HEK293T (cell line): ENCODE measurements at regions not wholly inside any gene's neighbourhood (a gene's known extent, or its start where the extent isn't known, plus 50 kb on each side); places are given as distances from the start of the nearest gene placed in this dataset.

Experiments
- ARNT ChIP-seq: fragments of 450-650 bp; IDR thresholded peaks from 2 replicates; pipeline ENCODE4 v1.6.1; 2017; ENCODE audit warnings: mild to moderate bottlenecking
- BHLHE40 ChIP-seq: fragments of 450-650 bp; IDR thresholded peaks from 2 replicates; pipeline ENCODE4 v1.6.1; 2016; ENCODE audit warnings: mild to moderate bottlenecking, moderate library complexity, borderline replicate concordance
- ELF4 ChIP-seq: fragments of 450-650 bp; IDR thresholded peaks from 2 replicates; pipeline ENCODE4 v1.6.1; 2017; ENCODE audit warnings: antibody characterized with exemption
- FOXA1 ChIP-seq: fragments of 450-650 bp; IDR thresholded peaks from 2 replicates; pipeline ENCODE4 v1.6.1; 2016; ENCODE audit warnings: mild to moderate bottlenecking
- FOXK2 ChIP-seq: fragments of 450-650 bp; IDR thresholded peaks from 2 replicates; pipeline ENCODE4 v1.6.1; 2016; ENCODE audit warnings: mild to moderate bottlenecking
- FOXM1 ChIP-seq: fragments of 450-650 bp; IDR thresholded peaks from 2 replicates; pipeline ENCODE4 v1.6.1; 2017; ENCODE audit warnings: mild to moderate bottlenecking, borderline replicate concordance
- HDGF ChIP-seq: fragments of 450-650 bp; IDR thresholded peaks from 2 replicates; pipeline ENCODE4 v1.6.1; 2017; ENCODE audit warnings: antibody characterized with exemption, borderline replicate concordance
- L3MBTL2 ChIP-seq: fragments of 450-650 bp; conservative IDR thresholded peaks from 2 replicates; pipeline ENCODE4 v1.6.1; 2016; ENCODE audit warnings: mild to moderate bottlenecking
- LEF1 ChIP-seq: fragments of 450-650 bp; IDR thresholded peaks from 2 replicates; pipeline ENCODE4 v1.6.1; 2017; ENCODE audit warnings: mild to moderate bottlenecking, borderline replicate concordance
- NFRKB ChIP-seq: fragments of 450-650 bp; IDR thresholded peaks from 2 replicates; pipeline ENCODE4 v1.6.1; 2016; ENCODE audit warnings: mild to moderate bottlenecking, moderate library complexity
- SP1 ChIP-seq: fragments of 450-650 bp; IDR thresholded peaks from 2 replicates; pipeline ENCODE4 v1.6.1; 2017
- SUZ12 ChIP-seq: fragments of 450-650 bp; IDR thresholded peaks from 2 replicates; pipeline ENCODE4 v1.6.1; 2016; ENCODE audit warnings: mild to moderate bottlenecking
- ZNF384 ChIP-seq: fragments of 450-650 bp; IDR thresholded peaks from 2 replicates; pipeline ENCODE4 v1.6.1; 2016
- TF ChIP-seq, protein P1 (sequence below): fragments of 450-650 bp; IDR thresholded peaks from 2 replicates; pipeline ENCODE4 v1.6.1; 2016

DNA sequence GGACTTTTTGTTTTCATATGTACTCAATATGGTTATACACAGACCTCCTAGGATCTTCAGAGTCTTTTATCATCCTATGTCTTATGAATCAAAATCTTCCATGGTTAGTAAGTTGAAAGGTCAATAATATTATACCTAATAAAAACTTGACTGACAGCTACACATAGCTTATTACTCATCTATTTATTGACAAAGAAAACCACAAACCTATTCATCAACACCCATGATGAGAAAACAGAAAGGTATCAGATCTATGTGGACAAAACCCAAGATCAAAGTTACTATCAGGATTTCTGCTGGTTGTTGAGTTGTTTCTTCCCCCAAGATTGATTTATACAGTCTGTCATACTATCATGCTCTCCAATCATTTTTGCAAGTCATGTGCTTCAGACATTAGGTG, 460.1 kb upstream of the MANEA start:
- TF ChIP-seq SUZ12 (no peak), HDGF (no peak), BHLHE40 (no peak), FOXM1 (no peak), SP1 (no peak), L3MBTL2 (no peak), FOXA1 (no peak), LEF1 (no peak), NFRKB (no peak), FOXK2 (no peak), ARNT (no peak), ZNF384 (no peak), ELF4 (no peak)
- TF ChIP-seq, protein P1, sequence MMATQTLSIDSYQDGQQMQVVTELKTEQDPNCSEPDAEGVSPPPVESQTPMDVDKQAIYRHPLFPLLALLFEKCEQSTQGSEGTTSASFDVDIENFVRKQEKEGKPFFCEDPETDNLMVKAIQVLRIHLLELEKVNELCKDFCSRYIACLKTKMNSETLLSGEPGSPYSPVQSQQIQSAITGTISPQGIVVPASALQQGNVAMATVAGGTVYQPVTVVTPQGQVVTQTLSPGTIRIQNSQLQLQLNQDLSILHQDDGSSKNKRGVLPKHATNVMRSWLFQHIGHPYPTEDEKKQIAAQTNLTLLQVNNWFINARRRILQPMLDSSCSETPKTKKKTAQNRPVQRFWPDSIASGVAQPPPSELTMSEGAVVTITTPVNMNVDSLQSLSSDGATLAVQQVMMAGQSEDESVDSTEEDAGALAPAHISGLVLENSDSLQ = peak; percentile 41; the same call in 1 of the 2 replicates
